Upper lobe of right lung (tissue), 1 donor: ENCODE measurements at regions not wholly inside any gene's neighbourhood (a gene's known extent, or its start where the extent isn't known, plus 50 kb on each side); places are given as distances from the start of the nearest gene placed in this dataset.
"Not testable (repeated sequence)": the region's sequence is repeated elsewhere in the genome, so short reads cannot be mapped to it uniquely, and the experiment has no call there.

Source experiments
- ATAC-seq: fragments of 200-7000 bp; cut with Tn5 transposase; one replicate; pipeline ENCODE4 v1.9.1; 2020; ENCODE audit warnings: mild to moderate bottlenecking, moderate library complexity
- DNase-seq: peaks from one replicate; pipeline ENCODE4 v3.0.0-alpha.2; 2020
- H3K27ac ChIP-seq: fragments of 200-600 bp; one replicate; pipeline ENCODE4 v1.8.0; 2022
- H3K27me3 ChIP-seq: fragments of 200-600 bp; one replicate; pipeline ENCODE4 v1.8.0; 2022; ENCODE audit warnings: mild to moderate bottlenecking
- H3K36me3 ChIP-seq: fragments of 200-600 bp; one replicate; pipeline ENCODE4 v1.8.0; 2022
- H3K4me1 ChIP-seq: fragments of 200-600 bp; one replicate; pipeline ENCODE4 v1.8.0; 2022
- H3K4me3 ChIP-seq: fragments of 200-600 bp; one replicate; pipeline ENCODE4 v1.8.0; 2022; ENCODE audit warnings: mild to moderate bottlenecking
- H3K9me3 ChIP-seq: fragments of 200-600 bp; one replicate; pipeline ENCODE4 v1.8.0; 2022
- intact Hi-C: fragments of 100-400 bp; cut with DNase I; formaldehyde crosslinking; loops from one replicate; pipeline ENCODE4 v1.11.0; 2022
- TF ChIP-seq, protein P1 (sequence below): fragments of 200-600 bp; IDR thresholded peaks from one replicate; pipeline ENCODE4 v1.8.0; 2022; ENCODE audit warnings: antibody characterized with exemption
- donor health status: DM: no; HTN: yes; CAD: no; lungs with severe emphysema.

DNA sequence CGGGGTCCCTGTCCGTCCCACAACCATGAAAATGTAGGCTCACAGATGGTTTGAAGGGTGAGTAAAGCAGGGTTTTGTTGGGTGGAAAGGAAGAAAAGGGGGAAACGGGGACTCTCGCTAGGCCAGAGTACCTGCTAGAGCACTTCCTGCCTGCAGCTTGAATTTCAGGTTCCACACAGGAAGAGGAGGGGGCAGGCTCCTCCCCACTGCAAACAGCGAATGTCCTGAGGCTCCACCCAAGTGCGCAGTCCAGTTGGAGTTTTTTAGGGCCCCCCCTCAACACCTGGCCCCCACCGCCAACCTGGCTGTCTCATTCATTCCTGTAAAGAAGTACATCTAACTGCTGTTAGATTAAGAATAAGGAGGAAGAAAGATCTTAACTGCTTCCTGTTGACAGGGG lies 414.7 kb downstream of the SH2D4B start:
- DNase-seq: no peak
- Histone ChIP-seq H3K9me3 (no peaks in the 10 kb centered on the region), H3K27ac (no peak overlapping the region), H3K27me3 (no peaks in the 10 kb centered on the region), H3K4me3 (no peak overlapping the region), H3K36me3 (no peaks in the 10 kb centered on the region), H3K4me1 (no peaks in the 10 kb centered on the region)
- intact Hi-C loops: no loop called here
- ATAC-seq: no peak
- TF ChIP-seq, protein P1, sequence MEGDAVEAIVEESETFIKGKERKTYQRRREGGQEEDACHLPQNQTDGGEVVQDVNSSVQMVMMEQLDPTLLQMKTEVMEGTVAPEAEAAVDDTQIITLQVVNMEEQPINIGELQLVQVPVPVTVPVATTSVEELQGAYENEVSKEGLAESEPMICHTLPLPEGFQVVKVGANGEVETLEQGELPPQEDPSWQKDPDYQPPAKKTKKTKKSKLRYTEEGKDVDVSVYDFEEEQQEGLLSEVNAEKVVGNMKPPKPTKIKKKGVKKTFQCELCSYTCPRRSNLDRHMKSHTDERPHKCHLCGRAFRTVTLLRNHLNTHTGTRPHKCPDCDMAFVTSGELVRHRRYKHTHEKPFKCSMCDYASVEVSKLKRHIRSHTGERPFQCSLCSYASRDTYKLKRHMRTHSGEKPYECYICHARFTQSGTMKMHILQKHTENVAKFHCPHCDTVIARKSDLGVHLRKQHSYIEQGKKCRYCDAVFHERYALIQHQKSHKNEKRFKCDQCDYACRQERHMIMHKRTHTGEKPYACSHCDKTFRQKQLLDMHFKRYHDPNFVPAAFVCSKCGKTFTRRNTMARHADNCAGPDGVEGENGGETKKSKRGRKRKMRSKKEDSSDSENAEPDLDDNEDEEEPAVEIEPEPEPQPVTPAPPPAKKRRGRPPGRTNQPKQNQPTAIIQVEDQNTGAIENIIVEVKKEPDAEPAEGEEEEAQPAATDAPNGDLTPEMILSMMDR: no peak

DNA sequence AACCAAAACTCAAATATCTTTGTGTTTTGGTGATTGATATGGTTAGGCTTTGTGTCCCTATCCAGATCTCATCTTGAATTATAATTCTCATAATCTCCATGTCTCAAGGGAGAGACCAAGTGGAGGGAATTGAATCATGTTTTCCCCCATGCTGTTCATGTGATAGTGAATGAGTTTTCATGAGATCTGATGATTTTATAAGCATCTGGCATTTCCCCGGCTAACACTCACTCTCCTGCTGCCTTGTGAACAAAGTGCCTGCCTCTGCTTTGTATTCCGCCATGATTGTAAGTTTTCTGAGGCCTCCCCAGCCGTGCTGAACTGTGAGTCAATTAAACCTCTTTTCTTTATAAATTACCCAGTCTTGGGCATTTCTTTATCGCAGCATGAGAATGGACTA lies 419.5 kb downstream of the SH2D4B start:
- TF ChIP-seq, protein P1: no peak

DNA sequence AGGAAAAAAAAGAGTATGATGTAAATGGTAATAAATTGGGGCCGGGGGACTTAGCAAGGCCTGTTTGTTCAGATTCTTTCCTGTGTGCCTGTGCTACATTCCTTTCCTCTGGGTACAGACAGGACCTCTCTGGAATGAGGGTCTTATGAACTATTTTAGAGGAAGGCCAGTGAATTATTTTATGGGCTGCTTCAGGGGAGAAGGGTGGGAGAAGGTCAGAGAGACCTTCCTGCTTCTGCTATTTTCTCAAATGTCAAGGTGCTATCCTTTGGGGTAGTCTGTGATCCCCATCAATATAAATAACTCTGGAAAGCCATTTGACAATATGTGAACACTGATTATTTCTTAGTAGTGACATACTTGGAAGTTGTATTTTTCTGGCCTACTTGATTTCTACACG lies 426.5 kb downstream of the SH2D4B start:
- no peak overlapping the region for H3K4me3 ChIP-seq
- ATAC-seq (no peak), DNase-seq (no peak)
- no peaks in the 10 kb centered on the region for H3K36me3 ChIP-seq
- no peaks in the 10 kb centered on the region for H3K4me1 ChIP-seq
- TF ChIP-seq, protein P1: no peak
- intact Hi-C loops: no loop called here
- H3K27ac ChIP-seq: no peak overlapping the region
- H3K27me3 ChIP-seq: no peaks in the 10 kb centered on the region
- H3K9me3 ChIP-seq: no peaks in the 10 kb centered on the region

More for the DNA sequence above, 419.5 kb downstream of the SH2D4B start:
- Histone ChIP-seq H3K4me3 (no peak overlapping the region), H3K27ac (no peak overlapping the region), H3K36me3 (no peaks in the 10 kb centered on the region), H3K4me1 (no peaks in the 10 kb centered on the region), H3K9me3 (no peaks in the 10 kb centered on the region), H3K27me3 (peaks cover 4% of the 10 kb centered on the region)
- DNase-seq (no peak), ATAC-seq (no peak)
- intact Hi-C loops: no loop called here

DNA sequence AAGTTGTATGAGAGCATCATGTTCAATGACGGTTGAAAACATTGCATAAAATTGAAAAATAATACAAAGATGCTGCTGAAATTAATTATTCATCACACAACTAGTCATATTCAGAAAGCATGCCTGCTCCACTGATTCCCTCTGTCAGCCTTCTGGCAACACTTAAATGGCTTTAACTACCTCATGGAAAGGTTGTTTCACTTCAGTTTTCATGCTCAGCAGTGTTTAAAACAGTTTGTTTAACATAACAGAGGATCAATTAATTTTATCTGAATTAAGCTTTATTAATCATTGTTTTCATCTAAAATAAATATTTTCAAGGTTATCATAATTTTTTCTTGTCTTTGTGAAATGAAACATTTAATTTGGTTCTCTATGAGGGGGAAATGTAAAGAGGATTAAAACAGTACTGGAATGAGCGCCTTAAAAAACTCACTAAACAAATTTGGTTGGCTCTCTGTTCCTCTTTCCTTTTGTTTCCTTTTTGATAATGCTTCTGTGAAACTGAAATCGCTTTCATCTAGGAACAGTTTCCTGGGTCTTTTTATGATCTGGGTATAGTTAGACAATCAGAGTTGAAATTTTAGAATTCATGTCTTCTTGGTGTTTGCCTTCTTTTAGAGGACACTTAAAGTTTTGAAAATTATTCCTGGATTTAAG lies 427.4 kb downstream of the SH2D4B start:
- ATAC-seq: no peak
- no peak for DNase-seq
- H3K4me3 ChIP-seq: no peak overlapping the region
- TF ChIP-seq, protein P1: no peak
- H3K9me3 ChIP-seq: no peaks in the 10 kb centered on the region
- intact Hi-C loops: no loop called here
- no peaks in the 10 kb centered on the region for H3K4me1 ChIP-seq
- H3K27ac ChIP-seq: no peak overlapping the region
- no peaks in the 10 kb centered on the region for H3K36me3 ChIP-seq
- no peaks in the 10 kb centered on the region for H3K27me3 ChIP-seq

DNA sequence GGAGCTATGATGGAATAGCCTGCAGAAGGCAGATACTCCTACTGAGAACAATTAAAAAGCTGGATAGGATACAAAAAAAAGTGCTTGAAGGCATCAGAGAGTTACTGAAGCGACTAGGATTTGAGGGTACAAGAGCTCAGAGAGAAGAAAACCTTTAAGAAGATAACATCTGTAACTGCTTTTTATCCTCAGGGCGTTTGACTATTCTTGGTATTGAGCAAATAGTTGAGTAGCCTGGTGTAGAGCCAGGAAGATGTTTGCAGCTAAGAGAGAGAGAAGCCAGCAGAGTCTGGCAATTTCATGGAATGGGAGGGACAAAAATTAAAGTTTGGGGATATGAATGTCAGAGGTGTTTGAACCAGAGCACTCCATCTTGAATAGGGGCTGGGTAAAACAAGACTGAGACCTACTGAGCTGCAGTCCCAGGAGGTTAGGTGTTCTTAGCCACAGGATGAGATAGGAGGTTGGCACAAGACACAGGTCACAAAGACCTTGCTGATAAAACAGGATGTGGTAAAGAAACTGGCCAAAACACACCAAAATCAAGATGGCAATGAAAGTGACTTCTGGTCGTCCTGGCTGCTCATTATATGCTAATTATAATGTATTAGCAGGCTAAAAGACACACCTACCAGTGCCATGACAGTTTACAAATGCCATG lies 428.8 kb downstream of the SH2D4B start:
- ATAC-seq (no peak), DNase-seq (no peak)
- Histone ChIP-seq H3K27ac (no peak overlapping the region), H3K9me3 (no peaks in the 10 kb centered on the region), H3K36me3 (no peaks in the 10 kb centered on the region), H3K4me1 (no peaks in the 10 kb centered on the region), H3K4me3 (no peak overlapping the region), H3K27me3 (no peaks in the 10 kb centered on the region)
- TF ChIP-seq, protein P1: no peak
- intact Hi-C loops: no loop called here

DNA sequence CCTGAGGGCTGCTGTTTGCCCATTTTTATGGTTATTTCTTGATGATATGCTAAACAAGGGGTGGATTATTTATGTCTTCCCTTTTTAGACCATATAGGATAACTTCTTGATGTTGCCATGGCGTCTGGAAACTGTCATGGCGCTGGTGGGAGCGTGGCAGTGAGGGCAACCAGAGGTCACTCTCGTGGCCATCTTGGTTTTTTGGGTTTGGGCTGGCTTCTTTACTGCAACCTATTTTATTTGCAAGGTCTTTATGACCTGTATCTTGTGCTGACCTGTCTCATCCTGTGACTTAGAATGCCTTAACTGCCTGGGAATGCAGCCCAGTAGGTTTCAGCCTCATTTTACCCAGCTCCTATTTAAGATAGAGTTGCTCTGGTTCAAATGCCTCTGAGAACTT lies 429.7 kb downstream of the SH2D4B start:
- intact Hi-C loops, ATAC-seq: not testable (repeated sequence)

More for the DNA sequence above, 429.7 kb downstream of the SH2D4B start:
- not testable (repeated sequence) for DNase-seq, H3K36me3 ChIP-seq, H3K27ac ChIP-seq, H3K4me3 ChIP-seq, H3K27me3 ChIP-seq, H3K4me1 ChIP-seq, H3K9me3 ChIP-seq
